ENCODE measurements at regions not wholly inside any gene's neighbourhood (a gene's known extent, or its start where the extent isn't known, plus 50 kb on each side); places are given as distances from the start of the nearest gene placed in this dataset.
"Not testable (repeated sequence)": the region's sequence is repeated elsewhere in the genome, so short reads cannot be mapped to it uniquely, and the experiment has no call there.

GRCh38 chr15:95146481-95146880 is 915.1 kb downstream of the MCTP2 start:
- H3K4me3 ChIP-seq (ENCODE audit: low read depth, low read length) = no peak overlapping the region
- no peak for TF ChIP-seq CTCF (IDR thresholded peaks at IDR 0.05; ENCODE audit: low read depth, low read length)

- TF ChIP-seq CTCF (IDR thresholded peaks at IDR 0.05; ENCODE audit: low read depth, low read length) = no peak
- no peak overlapping the region for H3K4me3 ChIP-seq (ENCODE audit: low read depth, low read length)
Measured at GRCh38 chr15:95148183-95148582, 916.8 kb downstream of the MCTP2 start.

GRCh38 chr15:95149036-95149435 is 917.7 kb downstream of the MCTP2 start:
- no peak overlapping the region for H3K4me3 ChIP-seq (ENCODE audit: low read depth, low read length)
- no peak for TF ChIP-seq CTCF (IDR thresholded peaks at IDR 0.05; ENCODE audit: low read depth, low read length)

- H3K4me3 ChIP-seq (ENCODE audit: low read depth, low read length) = no peak overlapping the region
- TF ChIP-seq CTCF (IDR thresholded peaks at IDR 0.05; ENCODE audit: low read depth, low read length) = no peak
Measured at GRCh38 chr15:95149771-95150170, 918.4 kb downstream of the MCTP2 start.

GRCh38 chr15:95150466-95150865 is 919.1 kb downstream of the MCTP2 start:
- no peak overlapping the region for H3K4me3 ChIP-seq (ENCODE audit: low read depth, low read length)
- no peak for TF ChIP-seq CTCF (IDR thresholded peaks at IDR 0.05; ENCODE audit: low read depth, low read length)

- TF ChIP-seq CTCF (IDR thresholded peaks at IDR 0.05; ENCODE audit: low read depth, low read length) = no peak
- H3K4me3 ChIP-seq (ENCODE audit: low read depth, low read length) = no peak overlapping the region
Measured at GRCh38 chr15:95152741-95153140, 921.4 kb downstream of the MCTP2 start.

- not testable (repeated sequence) for H3K4me3 ChIP-seq (ENCODE audit: low read depth, low read length)
Measured at GRCh38 chr15:95153201-95153600, 921.8 kb downstream of the MCTP2 start.

- no peak for TF ChIP-seq CTCF (IDR thresholded peaks at IDR 0.05; ENCODE audit: low read depth, low read length)
- H3K4me3 ChIP-seq (ENCODE audit: low read depth, low read length) = no peak overlapping the region
Measured at GRCh38 chr15:95160316-95160715, 929.0 kb downstream of the MCTP2 start.
